Hepatic stellate cell (primary cell): ENCODE measurements at regions not wholly inside any gene's neighbourhood (a gene's known extent, or its start where the extent isn't known, plus 50 kb on each side); places are given as distances from the start of the nearest gene placed in this dataset.

Experiments
- DNase-seq: peaks from one replicate; pipeline ENCODE4 v3.0.0; 2011; ENCODE audit warnings: low spot score

DNA sequence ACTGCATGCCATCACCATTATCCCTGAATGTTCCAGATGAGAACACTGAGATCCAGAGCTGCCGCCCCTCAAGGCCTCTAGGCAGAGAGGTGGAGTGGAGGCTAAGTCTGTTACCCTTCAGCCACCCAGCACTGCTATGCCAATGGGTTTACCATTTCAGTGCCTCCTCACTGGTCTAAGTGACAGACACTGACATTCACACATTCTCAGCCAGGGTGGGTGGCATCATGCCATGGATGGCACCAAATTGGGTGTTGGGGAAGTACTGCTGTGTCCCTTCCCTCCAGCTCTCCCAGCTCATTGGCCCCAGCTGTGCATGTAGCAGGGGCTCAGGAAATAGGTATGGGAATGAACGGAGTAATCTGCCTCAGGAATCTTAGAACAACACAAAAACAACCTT, 96.8 kb upstream of the PLET1 start:
- no peak for DNase-seq

DNA sequence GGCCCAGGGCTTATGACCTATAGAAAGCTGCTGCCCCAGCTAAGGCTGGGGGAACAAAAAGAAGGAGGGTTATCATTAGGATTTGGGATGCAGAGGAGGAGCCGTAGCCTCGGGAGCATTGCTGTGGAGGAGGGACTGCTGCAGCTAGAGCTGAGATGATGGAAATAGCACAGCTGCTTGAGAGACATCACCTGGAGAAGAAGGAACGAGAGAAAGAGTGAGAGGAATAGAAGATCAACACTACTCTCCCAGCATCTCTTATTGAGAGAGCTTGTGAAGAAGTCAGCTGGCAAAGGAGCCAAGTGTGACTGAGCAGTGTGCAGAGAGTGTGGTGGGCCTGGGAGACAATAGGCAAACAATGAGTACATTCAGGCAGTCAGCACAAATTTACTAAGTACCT, 100.7 kb upstream of the PLET1 start:
- DNase-seq = no peak

DNA sequence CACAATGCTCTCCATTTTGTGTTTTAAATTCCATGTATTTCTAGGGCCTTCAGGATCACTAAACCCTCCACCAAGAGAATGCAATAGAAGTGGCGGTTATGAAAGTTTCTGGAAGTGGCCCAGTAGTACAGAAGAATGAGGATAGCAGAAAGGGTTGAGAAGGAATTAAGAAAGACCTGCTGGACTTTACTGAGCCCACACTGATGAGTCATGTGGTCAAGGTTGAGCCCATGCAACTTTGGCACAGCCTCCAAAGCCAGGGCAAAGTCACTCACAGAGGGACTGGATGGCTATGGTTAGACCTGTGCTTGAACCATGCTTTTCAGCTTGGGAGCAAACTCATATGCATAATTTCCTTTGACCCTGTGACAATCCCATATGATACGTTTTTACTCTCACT, 102.9 kb upstream of the PLET1 start:
- no peak for DNase-seq

DNA sequence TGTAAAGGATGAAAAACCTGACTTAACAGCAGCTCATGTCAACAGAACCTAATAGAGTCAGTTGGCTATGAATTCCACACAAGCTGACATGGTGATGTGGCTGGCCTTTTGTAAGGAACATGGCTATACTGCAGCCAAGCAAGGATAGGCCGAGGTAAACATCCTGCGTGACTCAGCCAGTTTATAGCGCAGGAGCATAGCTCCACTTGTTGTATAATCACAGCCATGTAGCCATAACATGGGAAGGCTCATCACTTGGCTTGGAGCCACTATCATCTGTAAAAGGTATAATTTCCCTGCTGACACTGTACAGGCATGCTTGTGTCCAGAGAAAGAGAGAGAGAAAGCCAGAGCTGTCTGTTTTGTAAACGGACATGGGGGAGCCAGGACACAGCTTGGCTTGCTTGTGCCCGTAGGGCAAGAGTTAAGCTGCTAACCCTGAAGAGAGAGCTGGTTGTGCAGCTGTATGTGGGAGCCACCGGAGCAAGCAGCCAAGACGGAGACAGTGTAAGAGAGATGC, 104.4 kb upstream of the PLET1 start:
- peak; percentile 59 for DNase-seq

DNA sequence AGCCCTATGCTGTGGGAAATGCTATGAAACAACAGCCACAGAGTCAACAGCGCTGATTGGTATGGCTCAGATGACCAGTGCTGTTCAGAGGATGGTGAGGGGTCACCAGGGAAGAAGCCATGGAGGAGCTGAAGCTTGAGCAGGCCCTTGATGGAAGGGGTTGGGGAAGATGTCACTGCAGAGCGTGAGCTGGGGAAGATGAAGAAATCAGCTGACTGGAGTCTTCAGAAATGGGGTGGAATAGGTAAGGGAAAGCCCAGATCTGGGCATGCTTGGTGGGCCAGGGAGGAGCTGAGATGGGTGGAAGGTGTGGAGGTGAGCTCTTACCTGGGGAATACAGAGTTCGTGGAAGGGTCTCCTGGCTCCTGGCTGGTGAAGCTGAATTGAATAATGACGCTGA, 105.4 kb upstream of the PLET1 start:
- no peak for DNase-seq

DNA sequence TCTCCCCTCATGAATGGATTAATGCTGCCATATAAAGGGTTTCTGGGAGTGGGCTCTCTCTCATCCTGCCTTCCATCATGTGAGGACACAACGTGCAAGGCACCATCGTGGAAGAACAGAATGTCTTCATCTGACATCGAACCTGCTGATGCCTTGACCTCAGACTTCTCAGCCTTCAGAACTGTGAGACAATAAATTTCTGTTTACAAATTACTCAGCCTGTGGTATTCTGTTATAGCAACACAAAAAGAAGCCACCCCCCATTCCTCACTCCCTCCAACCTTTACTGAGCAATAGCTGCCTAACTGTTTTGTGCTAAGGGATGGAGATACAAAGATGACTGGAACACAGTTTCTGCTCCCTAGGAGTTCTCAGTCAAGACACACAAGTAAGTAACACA, 106.1 kb upstream of the PLET1 start:
- DNase-seq = no peak

DNA sequence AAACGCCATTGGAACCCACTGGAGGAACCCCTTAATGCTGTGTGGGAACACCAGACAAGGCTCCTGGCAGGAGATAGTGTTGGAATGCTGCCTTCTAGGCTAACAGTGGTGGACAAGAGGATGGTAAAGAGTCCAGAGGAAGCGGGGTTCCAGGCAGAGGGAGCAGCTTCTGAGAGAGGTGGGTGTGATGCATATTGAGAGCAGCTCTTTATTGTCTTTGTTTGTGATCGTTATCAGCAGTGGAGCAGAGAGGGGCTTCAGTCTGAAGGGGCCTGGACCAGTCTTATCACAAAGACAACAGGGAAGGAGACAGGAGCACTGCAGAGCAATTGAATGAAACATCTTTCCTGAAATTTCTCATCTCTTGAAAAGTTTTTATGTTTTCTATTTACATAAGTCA, 106.8 kb upstream of the PLET1 start:
- DNase-seq = no peak

DNA sequence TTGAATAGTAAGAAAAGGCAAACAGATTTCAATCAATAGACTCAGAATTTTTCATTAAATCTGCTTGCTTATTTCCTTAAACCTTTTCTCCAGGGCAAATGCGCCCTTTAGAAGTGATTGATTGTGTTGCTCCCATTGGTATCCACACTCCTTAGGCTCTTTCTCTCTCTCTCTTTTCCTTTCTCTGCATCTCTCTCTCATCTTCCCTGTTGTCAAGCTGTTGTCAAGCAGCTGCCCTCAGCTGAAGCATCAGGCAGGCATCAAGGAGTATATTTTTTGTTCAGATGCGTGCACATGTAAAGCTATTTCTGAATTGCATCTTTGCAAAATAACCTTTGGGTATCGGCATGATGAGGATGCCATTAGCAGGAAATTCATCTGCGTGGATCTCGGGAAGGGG, 107.2 kb upstream of the PLET1 start:
- no peak for DNase-seq

GRCh38 chr11:112368381-112368780, 107.7 kb upstream of the PLET1 start:
- DNase-seq = no peak

GRCh38 chr11:112369374-112369773, 108.7 kb upstream of the PLET1 start:
- no peak for DNase-seq

GRCh38 chr11:112369916-112370315, 109.3 kb upstream of the PLET1 start:
- no peak for DNase-seq

GRCh38 chr11:112374486-112375140, 114.0 kb upstream of the PLET1 start:
- DNase-seq = no peak

- no peak for DNase-seq
Measured at GRCh38 chr11:112377946-112378345, 117.3 kb upstream of the PLET1 start.

DNA sequence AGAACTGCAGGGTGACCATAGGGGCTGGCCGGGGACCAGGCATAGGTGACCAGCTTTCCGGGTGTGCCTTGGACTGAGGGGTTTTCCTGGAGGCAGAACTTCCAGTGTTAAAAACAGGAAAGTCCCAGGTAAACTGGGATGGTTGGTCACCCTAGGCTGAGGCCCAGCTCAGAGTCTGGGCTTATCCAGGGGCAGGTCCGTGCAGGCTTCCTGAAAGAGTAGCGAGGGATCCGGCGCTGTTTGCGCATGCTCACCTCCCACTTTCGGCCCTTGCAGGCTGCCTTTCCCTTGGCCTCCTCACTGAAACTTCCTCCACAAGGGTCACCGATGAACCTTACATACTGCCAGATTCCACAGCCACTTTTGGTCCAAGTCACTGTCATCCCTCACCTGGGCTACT, 119.8 kb upstream of the PLET1 start:
- DNase-seq = no peak

DNA sequence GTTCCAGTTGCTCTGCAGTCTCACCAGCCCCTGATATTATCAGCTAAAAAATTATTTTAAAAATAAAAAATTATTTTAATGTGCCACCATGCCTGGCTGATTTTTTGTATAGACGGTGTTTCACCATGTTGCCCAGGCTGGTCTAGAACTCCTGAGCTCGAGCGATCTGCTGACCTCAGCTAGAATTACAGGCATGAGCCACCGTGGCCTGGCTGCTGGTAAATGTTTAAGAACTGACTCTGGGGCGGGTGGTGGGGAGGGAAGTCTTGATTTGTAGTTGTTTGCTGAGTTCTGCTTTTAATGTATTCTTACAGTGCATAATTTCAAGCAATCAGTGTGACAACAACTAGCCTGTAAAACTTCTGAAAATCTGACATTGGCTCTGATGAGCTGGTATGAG, 120.9 kb upstream of the PLET1 start:
- no peak for DNase-seq

GRCh38 chr11:112382561-112382960, 121.9 kb upstream of the PLET1 start:
- no peak for DNase-seq

DNA sequence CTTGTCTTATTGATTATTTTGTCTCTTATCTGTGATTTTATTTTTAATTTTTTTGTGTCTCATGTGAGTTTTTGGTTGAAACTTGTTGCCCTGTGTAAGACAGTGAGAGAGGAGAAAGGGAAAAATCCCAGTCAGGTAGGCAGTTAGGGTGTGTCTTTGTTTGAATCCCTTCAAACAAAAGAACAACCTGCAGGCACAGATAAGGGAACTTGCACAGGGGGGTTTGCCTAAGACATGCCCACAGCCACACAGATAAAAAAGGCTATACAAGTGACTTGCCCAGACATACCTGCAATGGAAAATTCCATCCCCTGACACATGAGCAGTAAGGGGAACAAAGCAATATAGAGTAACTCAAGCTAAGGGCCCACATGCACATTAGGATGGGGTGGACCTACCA, 127.8 kb upstream of the PLET1 start:
- DNase-seq = no peak

DNA sequence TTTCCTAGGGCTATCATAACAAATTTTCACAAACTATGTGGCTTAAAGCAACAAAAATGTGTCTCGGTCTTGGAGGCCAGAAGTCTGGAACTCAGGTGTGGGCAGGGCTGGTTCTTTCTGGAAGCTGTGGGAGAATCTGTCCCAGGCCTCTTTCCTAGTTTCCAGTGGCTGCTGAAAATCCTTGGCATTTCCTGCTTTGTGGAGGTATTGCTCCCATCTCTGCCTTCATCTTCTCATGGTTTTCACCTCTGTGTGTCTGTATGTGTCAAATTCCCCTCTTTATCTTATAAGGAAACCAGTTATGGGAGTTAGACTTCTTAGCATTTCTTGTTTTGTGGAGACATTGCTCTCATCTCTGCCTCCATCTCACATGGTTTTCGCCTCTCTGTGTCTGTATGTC, 130.4 kb upstream of the PLET1 start:
- DNase-seq = no peak

GRCh38 chr11:112392904-112393303, 132.2 kb upstream of the PLET1 start:
- DNase-seq = no peak

- no peak for DNase-seq
Measured at GRCh38 chr11:112394304-112394703, 133.6 kb upstream of the PLET1 start.

DNA sequence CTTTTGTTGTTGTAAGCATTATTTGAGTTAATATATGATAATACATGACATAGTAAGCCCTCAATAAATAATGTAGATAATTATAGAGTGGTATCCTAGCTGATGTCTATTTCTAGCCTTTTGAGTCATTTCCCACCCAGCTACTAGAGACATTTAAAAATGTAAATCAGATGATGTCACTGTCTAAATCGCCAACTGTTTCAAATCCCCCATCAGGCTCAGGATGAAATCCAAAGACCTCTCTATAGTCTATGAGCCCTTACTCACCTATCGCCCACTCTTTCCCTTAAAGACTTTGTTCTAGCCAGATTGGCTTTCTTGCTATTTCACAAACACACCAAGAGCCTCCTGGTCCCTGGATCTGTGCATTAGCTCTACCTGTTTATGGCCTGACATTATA, 135.4 kb upstream of the PLET1 start:
- DNase-seq = no peak

DNA sequence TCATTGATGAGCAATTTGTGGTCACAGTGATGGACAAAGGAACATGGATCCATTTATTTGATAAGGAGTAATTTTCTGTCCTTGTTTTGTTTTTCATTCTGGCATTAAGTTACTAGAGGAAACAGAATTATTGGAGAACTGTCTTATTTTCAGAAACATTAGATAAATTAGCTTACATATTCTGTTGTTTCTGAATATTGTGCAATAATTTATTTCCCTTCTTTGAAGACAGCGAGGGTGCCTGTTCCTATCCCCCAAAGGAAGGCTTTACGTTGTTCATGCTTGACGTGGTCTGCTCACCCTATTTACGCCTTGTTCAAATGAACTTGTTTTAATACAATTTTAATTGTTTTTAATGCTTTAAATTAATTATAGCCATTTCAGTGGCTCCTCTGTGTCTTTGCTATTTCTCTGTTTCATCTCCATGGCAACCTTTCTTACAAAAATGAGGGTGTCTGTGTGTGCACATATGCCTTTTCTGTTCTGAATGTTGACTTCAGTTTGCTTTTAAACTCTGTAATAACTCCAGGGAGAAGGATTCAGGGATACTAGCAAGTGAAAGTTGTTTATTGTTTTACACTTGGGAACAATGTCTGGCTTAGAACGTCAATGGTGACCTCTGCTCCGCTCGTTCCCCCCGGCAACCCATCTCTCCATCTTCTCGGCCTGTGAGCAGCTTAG, 138.3 kb upstream of the PLET1 start:
- DNase-seq = no peak

DNA sequence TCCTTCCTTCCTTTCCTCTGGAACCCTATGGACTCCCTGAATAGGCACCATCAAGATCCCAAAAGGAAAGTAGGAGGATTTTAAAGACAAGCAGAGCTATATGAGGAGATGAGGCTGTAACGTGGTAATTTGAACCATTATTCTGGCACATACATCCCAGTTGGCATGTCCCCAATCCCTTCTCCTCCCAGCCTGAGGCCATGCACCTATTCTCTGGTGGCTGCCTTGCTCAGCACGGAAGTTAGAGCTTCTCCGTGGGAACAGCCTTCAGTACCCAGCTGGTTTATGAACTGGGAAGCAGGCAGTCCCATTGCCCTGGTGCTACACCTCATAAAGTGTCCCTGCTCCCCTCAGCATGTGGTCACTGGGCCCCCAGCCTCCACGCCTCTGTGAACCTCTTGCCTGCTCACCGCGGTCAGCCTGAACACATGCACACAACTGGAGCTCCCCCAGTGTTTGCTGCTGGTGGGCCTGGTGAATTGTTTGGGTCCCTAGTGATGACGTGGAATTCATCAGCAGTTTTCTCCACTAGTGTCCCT, 139.9 kb upstream of the PLET1 start:
- DNase-seq = no peak
